ENCODE measurements at regions not wholly inside any gene's neighbourhood (a gene's known extent, or its start where the extent isn't known, plus 50 kb on each side); places are given as distances from the start of the nearest gene placed in this dataset.
"Not testable (repeated sequence)": the region's sequence is repeated elsewhere in the genome, so short reads cannot be mapped to it uniquely, and the experiment has no call there.

DNA sequence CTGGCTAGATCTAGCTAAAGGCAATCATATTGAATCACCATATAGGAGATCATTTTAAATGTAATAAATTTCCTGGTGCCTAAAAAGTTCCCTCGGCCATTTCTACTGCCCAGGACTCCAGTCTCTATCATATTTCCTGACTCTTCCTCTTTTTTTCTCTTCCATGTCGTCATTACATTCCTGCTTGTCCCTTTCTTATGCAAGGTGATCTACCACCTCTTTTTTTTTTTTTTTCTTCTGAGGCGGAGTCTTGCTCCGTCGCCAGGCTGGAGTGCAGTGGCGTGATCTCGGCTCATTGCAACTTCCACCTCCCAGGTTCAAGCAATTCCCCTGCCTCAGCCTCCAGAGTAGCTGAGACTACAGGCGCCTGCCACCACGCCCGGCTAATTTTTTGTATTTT lies 82.7 kb upstream of the PDHA1 start:
- H3K27ac Mint-ChIP-seq, result peak overlapping the region; percentile 78
- H3K4me2 ChIP-seq, result peak overlapping the region; percentile 34; the same call in 1 of the 2 replicates
- not testable (repeated sequence) for H3K9me2 ChIP-seq (ENCODE audit: insufficient read depth); H3K27me3 ChIP-seq (ENCODE audit: insufficient read depth); H3K36me3 ChIP-seq (ENCODE audit: insufficient read depth); H3K27me3 Mint-ChIP-seq (ENCODE audit: insufficient read depth, low read depth, poor library complexity); H3F3A ChIP-seq (replicated peaks; ENCODE audit: low read depth); H3K4me3 ChIP-seq; H4K20me1 ChIP-seq (replicated peaks; ENCODE audit: insufficient read depth); H3K4me1 Mint-ChIP-seq; H3K79me2 ChIP-seq (replicated peaks; ENCODE audit: insufficient read depth); H3K36me3 Mint-ChIP-seq (ENCODE audit: low read depth); H3K9me3 Mint-ChIP-seq; H3K4me1 ChIP-seq (ENCODE audit: insufficient read depth); H3K27ac ChIP-seq (ENCODE audit: low read depth)
- H2AFZ ChIP-seq, result peak overlapping the region; percentile 81; the same call in 1 of the 2 replicates
- H3K4me3 Mint-ChIP-seq, result peak overlapping the region; percentile 19; the same call in 1 of the 3 replicates
- DNase-seq (ENCODE audit: low spot score) (peak; percentile 51), ATAC-seq (peak; percentile 75)
- TF ChIP-seq CREB1 (CRISPR knock-in tag; IDR thresholded peaks at IDR 0.05; ENCODE audit: low read depth), result peak; percentile 61; the same call in 1 of the 2 replicates

DNA sequence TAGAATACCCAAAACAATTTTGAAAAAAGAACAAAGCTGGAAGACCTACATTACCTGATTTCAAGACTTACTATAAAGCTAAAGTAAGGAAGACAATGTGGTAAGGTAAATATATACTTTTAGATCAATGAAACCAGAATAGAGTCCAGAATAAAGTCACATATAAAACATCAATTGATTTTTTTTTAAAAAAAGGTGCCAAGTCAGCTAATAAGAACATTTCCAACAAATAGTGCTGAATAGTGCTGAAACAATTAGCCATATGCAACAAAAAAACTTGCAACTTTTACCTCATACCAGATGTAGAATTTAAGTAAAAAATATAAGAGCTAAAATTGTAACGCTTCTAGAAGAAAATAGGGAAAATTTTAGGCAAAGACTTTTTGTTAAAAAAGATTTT lies 73.0 kb upstream of the PDHA1 start:
- H4K20me1 ChIP-seq (replicated peaks; ENCODE audit: insufficient read depth), result no peaks in the 10 kb centered on the region
- no peak for ATAC-seq
- H3K9me2 ChIP-seq (ENCODE audit: insufficient read depth), result no peaks in the 10 kb centered on the region
- H3K9me3 Mint-ChIP-seq, result no peaks in the 10 kb centered on the region; the same call in 2 of the 3 replicates
- no peak overlapping the region for H3K4me3 ChIP-seq
- no peaks in the 10 kb centered on the region for H3K4me1 ChIP-seq (ENCODE audit: insufficient read depth)
- no peak overlapping the region for H3K4me3 Mint-ChIP-seq
- H3K36me3 Mint-ChIP-seq (ENCODE audit: low read depth), result no peaks in the 10 kb centered on the region
- H3K79me2 ChIP-seq (replicated peaks; ENCODE audit: insufficient read depth), result no peaks in the 10 kb centered on the region
- H3F3A ChIP-seq (replicated peaks; ENCODE audit: low read depth), result no peaks in the 10 kb centered on the region
- H3K27me3 Mint-ChIP-seq (ENCODE audit: insufficient read depth, low read depth, poor library complexity), result no peaks in the 10 kb centered on the region
- no peak for DNase-seq (ENCODE audit: low spot score)
- H3K27ac Mint-ChIP-seq, result no peak overlapping the region
- H3K4me2 ChIP-seq, result no peak overlapping the region
- H3K27me3 ChIP-seq (ENCODE audit: insufficient read depth), result no peaks in the 10 kb centered on the region
- no peak overlapping the region for H2AFZ ChIP-seq
- no peaks in the 10 kb centered on the region for H3K36me3 ChIP-seq (ENCODE audit: insufficient read depth)
- no peak overlapping the region for H3K27ac ChIP-seq (ENCODE audit: low read depth)
- no peaks in the 10 kb centered on the region for H3K4me1 Mint-ChIP-seq
- TF ChIP-seq POLR2AphosphoS5 (IDR thresholded peaks at IDR 0.05; ENCODE audit: low read depth), result no peak
- TF ChIP-seq, protein P1, sequence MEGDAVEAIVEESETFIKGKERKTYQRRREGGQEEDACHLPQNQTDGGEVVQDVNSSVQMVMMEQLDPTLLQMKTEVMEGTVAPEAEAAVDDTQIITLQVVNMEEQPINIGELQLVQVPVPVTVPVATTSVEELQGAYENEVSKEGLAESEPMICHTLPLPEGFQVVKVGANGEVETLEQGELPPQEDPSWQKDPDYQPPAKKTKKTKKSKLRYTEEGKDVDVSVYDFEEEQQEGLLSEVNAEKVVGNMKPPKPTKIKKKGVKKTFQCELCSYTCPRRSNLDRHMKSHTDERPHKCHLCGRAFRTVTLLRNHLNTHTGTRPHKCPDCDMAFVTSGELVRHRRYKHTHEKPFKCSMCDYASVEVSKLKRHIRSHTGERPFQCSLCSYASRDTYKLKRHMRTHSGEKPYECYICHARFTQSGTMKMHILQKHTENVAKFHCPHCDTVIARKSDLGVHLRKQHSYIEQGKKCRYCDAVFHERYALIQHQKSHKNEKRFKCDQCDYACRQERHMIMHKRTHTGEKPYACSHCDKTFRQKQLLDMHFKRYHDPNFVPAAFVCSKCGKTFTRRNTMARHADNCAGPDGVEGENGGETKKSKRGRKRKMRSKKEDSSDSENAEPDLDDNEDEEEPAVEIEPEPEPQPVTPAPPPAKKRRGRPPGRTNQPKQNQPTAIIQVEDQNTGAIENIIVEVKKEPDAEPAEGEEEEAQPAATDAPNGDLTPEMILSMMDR (conservative IDR thresholded peaks at IDR 0.05; ENCODE audit: low read depth in 2 of 2), result no peak
- TF ChIP-seq NANOG (IDR thresholded peaks at IDR 0.05; ENCODE audit: borderline replicate concordance), result no peak
- no peak for TF ChIP-seq JUNB (IDR thresholded peaks at IDR 0.05; ENCODE audit: unreplicated experiment)
- no peak for TF ChIP-seq EZH2 (IDR thresholded peaks at IDR 0.05; ENCODE audit: low read depth, unreplicated experiment)
- no peak for TF ChIP-seq ZNF331 (CRISPR knock-in tag; IDR thresholded peaks at IDR 0.05; ENCODE audit: low read depth)
- no peak for TF ChIP-seq STAT1 (IDR thresholded peaks at IDR 0.05; ENCODE audit: unreplicated experiment)
- TF ChIP-seq, protein P2, sequence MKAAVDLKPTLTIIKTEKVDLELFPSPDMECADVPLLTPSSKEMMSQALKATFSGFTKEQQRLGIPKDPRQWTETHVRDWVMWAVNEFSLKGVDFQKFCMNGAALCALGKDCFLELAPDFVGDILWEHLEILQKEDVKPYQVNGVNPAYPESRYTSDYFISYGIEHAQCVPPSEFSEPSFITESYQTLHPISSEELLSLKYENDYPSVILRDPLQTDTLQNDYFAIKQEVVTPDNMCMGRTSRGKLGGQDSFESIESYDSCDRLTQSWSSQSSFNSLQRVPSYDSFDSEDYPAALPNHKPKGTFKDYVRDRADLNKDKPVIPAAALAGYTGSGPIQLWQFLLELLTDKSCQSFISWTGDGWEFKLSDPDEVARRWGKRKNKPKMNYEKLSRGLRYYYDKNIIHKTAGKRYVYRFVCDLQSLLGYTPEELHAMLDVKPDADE (IDR thresholded peaks at IDR 0.05), result no peak
- no peak for TF ChIP-seq EZH2phosphoT487 (IDR thresholded peaks at IDR 0.05; ENCODE audit: unreplicated experiment)
- TF ChIP-seq, protein P3, sequence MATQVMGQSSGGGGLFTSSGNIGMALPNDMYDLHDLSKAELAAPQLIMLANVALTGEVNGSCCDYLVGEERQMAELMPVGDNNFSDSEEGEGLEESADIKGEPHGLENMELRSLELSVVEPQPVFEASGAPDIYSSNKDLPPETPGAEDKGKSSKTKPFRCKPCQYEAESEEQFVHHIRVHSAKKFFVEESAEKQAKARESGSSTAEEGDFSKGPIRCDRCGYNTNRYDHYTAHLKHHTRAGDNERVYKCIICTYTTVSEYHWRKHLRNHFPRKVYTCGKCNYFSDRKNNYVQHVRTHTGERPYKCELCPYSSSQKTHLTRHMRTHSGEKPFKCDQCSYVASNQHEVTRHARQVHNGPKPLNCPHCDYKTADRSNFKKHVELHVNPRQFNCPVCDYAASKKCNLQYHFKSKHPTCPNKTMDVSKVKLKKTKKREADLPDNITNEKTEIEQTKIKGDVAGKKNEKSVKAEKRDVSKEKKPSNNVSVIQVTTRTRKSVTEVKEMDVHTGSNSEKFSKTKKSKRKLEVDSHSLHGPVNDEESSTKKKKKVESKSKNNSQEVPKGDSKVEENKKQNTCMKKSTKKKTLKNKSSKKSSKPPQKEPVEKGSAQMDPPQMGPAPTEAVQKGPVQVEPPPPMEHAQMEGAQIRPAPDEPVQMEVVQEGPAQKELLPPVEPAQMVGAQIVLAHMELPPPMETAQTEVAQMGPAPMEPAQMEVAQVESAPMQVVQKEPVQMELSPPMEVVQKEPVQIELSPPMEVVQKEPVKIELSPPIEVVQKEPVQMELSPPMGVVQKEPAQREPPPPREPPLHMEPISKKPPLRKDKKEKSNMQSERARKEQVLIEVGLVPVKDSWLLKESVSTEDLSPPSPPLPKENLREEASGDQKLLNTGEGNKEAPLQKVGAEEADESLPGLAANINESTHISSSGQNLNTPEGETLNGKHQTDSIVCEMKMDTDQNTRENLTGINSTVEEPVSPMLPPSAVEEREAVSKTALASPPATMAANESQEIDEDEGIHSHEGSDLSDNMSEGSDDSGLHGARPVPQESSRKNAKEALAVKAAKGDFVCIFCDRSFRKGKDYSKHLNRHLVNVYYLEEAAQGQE (IDR thresholded peaks at IDR 0.05; ENCODE audit: unreplicated experiment), result no peak
- TF ChIP-seq CREB1 (CRISPR knock-in tag; IDR thresholded peaks at IDR 0.05; ENCODE audit: low read depth), result no peak
- no peak for TF ChIP-seq ZNF114 (CRISPR knock-in tag; IDR thresholded peaks at IDR 0.05)

Data from GM23338 (cell line).